ENCODE measurements at regions not wholly inside any gene's neighbourhood (a gene's known extent, or its start where the extent isn't known, plus 50 kb on each side); places are given as distances from the start of the nearest gene placed in this dataset. TPM values are rescaled to one million over a fixed set of nuclear protein-coding genes. Genes with fewer than 3 reads are reported as not detected.

DNA sequence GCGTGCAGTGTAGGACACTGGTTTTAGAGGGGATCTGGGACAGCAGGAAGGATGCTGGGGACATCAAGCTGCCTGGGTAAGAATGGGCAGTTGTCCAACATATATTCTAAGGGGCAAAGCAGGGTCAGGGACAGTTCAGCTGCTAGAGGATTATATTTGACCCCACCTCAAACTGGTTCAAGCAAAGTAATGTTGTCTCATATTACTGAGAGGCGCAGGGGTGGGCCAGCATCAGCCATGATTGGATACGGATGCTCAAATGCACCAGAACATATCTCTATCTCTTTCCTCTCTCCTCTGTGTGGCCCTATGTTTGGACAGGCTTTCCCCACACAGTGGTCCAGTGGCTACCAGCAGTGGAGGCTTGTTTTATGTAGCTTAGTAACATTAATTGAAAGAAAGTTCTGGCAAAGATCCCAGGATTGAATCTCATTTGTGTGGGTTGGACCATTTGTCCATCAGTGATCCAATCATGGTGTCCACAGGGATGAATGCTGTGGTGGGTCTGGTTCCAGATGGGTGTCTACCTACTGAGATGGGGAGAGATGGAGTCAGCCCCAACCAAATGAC lies 49.8 kb upstream of the RGMA start:
- DNase-seq (ENCODE audit: low read depth) = no peak
- H3K4me3 ChIP-seq (ENCODE audit: low read depth, low read length) = no peak overlapping the region
- TF ChIP-seq, protein P1, sequence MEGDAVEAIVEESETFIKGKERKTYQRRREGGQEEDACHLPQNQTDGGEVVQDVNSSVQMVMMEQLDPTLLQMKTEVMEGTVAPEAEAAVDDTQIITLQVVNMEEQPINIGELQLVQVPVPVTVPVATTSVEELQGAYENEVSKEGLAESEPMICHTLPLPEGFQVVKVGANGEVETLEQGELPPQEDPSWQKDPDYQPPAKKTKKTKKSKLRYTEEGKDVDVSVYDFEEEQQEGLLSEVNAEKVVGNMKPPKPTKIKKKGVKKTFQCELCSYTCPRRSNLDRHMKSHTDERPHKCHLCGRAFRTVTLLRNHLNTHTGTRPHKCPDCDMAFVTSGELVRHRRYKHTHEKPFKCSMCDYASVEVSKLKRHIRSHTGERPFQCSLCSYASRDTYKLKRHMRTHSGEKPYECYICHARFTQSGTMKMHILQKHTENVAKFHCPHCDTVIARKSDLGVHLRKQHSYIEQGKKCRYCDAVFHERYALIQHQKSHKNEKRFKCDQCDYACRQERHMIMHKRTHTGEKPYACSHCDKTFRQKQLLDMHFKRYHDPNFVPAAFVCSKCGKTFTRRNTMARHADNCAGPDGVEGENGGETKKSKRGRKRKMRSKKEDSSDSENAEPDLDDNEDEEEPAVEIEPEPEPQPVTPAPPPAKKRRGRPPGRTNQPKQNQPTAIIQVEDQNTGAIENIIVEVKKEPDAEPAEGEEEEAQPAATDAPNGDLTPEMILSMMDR (IDR thresholded peaks at IDR 0.05; ENCODE audit: insufficient read depth, low read depth, low read length) = no peak
- no peaks in the 10 kb centered on the region for H3K27me3 ChIP-seq (ENCODE audit: control insufficient read depth, insufficient read depth, low read length)
- H3K36me3 ChIP-seq (ENCODE audit: control insufficient read depth, insufficient read depth, low read length) = no peaks in the 10 kb centered on the region
- CTCF ChIA-PET = no interaction called here
- POLR2A ChIA-PET = no interaction called here

Small RNA genes in the stretch of these regions (small RNA-seq; reads per million reads assigned to genes)
- gene AC103996.1 (ENCODE audit: insufficient read length, low read depth, low replicate concordance) (not detected), gene AC112693.2 (ENCODE audit: insufficient read length, low read depth, low replicate concordance) (not detected)

All from BJ (cell line).